ENCODE measurements at regions not wholly inside any gene's neighbourhood (a gene's known extent, or its start where the extent isn't known, plus 50 kb on each side); places are given as distances from the start of the nearest gene placed in this dataset.

- Mint-ChIP-seq H3K4me1 (ENCODE audit: low read depth) (no peaks in the 10 kb centered on the region), H3K27me3 (peaks cover 11% of the 10 kb centered on the region), H3K27ac (no peak overlapping the region), H3K36me3 (ENCODE audit: low read depth) (peaks cover 5% of the 10 kb centered on the region), H3K9me3 (peaks cover 5% of the 10 kb centered on the region), H3K4me3 (no peak overlapping the region)
- Histone ChIP-seq H3K9me3 (ENCODE audit: control insufficient read depth in 1 of 2, insufficient read depth in 1 of 2, low read length in 2 of 2) (peaks cover 0 to 7% of the 10 kb centered on the region in 2 experiments), H3K4me3 (ENCODE audit: low read length) (no peak overlapping the region), H3K4me1 (ENCODE audit: insufficient read depth, low read length) (no peaks in the 10 kb centered on the region), H3K36me3 (ENCODE audit: insufficient read depth, low read length) (no peaks in the 10 kb centered on the region), H3K27me3 (ENCODE audit: control insufficient read depth in 1 of 2, insufficient read depth in 2 of 2, low read length in 2 of 2) (peaks cover 0 to 5% of the 10 kb centered on the region in 2 experiments), H3K27ac (ENCODE audit: low read depth in 1 of 2, low read length in 2 of 2) (no peak overlapping the region)
- CTCF ChIA-PET: no interaction called here
- intact Hi-C loops (cut with DNase I, micrococcal nuclease): no loop called here
- POLR2A ChIA-PET: no interaction called here
- DNase-seq: no peak
- TF ChIP-seq, protein P1, sequence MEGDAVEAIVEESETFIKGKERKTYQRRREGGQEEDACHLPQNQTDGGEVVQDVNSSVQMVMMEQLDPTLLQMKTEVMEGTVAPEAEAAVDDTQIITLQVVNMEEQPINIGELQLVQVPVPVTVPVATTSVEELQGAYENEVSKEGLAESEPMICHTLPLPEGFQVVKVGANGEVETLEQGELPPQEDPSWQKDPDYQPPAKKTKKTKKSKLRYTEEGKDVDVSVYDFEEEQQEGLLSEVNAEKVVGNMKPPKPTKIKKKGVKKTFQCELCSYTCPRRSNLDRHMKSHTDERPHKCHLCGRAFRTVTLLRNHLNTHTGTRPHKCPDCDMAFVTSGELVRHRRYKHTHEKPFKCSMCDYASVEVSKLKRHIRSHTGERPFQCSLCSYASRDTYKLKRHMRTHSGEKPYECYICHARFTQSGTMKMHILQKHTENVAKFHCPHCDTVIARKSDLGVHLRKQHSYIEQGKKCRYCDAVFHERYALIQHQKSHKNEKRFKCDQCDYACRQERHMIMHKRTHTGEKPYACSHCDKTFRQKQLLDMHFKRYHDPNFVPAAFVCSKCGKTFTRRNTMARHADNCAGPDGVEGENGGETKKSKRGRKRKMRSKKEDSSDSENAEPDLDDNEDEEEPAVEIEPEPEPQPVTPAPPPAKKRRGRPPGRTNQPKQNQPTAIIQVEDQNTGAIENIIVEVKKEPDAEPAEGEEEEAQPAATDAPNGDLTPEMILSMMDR (IDR thresholded peaks at IDR 0.05): no peak
- ATAC-seq (ENCODE audit: poor library complexity): no peak
Observed at GRCh38 chr9:38259056-38259455, 133.4 kb upstream of the ALDH1B1 start.

DNA sequence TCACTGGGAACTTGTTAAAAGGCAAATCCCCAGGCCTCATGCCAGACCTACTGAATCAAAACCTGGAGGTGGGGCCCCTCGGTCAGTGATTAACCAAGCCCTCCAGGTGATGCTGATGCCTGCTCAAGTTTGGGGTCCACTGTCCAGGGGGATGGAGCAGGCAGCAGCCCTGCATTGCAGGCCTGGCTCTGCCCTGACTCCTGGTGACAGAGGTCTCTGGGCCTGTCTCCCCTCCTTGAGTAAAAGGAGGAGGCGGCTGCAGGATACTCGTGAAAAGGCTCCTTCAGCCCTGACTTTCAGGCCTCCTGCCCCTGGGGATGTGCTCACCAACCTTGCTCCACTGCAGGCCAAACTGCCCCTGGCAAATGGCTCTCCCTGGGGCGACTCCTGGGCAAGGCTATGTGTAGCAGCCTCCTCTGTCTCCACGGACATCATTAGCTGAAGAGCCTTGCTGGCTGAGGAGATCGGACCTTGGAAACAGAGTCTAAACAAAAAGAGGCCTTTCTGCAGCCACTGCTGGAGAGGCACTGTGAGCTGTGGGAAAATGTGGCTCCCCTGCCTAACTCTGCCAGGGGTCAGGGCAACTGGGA, 134.8 kb upstream of the ALDH1B1 start:
- Histone ChIP-seq H3K4me1 (ENCODE audit: insufficient read depth, low read length) (no peaks in the 10 kb centered on the region), H3K9me3 (ENCODE audit: control insufficient read depth in 1 of 2, insufficient read depth in 1 of 2, low read length in 2 of 2) (no peaks in the 10 kb centered on the region), H3K36me3 (ENCODE audit: insufficient read depth, low read length) (no peaks in the 10 kb centered on the region), H3K27ac (ENCODE audit: low read depth in 1 of 2, low read length in 2 of 2) (no peak overlapping the region), H3K4me3 (ENCODE audit: low read length) (no peak overlapping the region), H3K27me3 (ENCODE audit: control insufficient read depth in 1 of 2, insufficient read depth in 2 of 2, low read length in 2 of 2) (no peaks in the 10 kb centered on the region)
- DNase-seq: no peak
- CTCF ChIA-PET: no interaction called here
- H3K4me3 Mint-ChIP-seq: no peak overlapping the region
- H3K4me1 Mint-ChIP-seq (ENCODE audit: low read depth): no peaks in the 10 kb centered on the region
- H3K9me3 Mint-ChIP-seq: no peaks in the 10 kb centered on the region
- H3K27me3 Mint-ChIP-seq: peaks cover 5% of the 10 kb centered on the region
- no peak overlapping the region for H3K27ac Mint-ChIP-seq
- no peak for ATAC-seq (ENCODE audit: poor library complexity)
- H3K36me3 Mint-ChIP-seq (ENCODE audit: low read depth): no peaks in the 10 kb centered on the region
- TF ChIP-seq, protein P1 (IDR thresholded peaks at IDR 0.05): no peak
- intact Hi-C loops (cut with DNase I, micrococcal nuclease): no loop called here
- POLR2A ChIA-PET: no interaction called here

DNA sequence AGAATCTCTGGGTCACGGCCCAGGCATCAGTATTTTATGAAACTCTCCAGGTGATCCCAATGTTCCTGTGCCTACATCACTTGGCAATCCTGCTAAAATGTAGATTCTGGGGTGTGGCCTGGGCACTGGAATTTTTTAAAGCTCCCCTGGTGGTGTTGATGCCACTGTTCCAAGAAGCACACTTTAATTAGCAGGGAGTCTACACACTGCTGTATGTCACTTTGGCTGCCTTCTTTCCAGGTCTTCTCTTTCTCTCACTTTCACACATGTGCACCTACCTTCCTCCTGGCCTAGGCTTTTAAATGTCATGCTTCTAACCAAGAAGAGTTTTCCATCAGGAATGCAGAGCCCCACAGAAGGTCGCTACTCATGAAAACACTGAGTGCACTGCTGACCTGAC, 136.0 kb upstream of the ALDH1B1 start:
- H3K36me3 ChIP-seq (ENCODE audit: insufficient read depth, low read length): no peaks in the 10 kb centered on the region

More for the DNA sequence above, 136.0 kb upstream of the ALDH1B1 start:
- CTCF ChIA-PET: no interaction called here
- Mint-ChIP-seq H3K4me1 (ENCODE audit: low read depth) (no peaks in the 10 kb centered on the region), H3K4me3 (no peak overlapping the region), H3K27me3 (no peaks in the 10 kb centered on the region), H3K9me3 (no peaks in the 10 kb centered on the region), H3K27ac (no peak overlapping the region), H3K36me3 (ENCODE audit: low read depth) (no peaks in the 10 kb centered on the region)
- Histone ChIP-seq H3K4me1 (ENCODE audit: insufficient read depth, low read length) (no peaks in the 10 kb centered on the region), H3K27ac (ENCODE audit: low read depth in 1 of 2, low read length in 2 of 2) (no peak overlapping the region), H3K9me3 (ENCODE audit: control insufficient read depth in 1 of 2, insufficient read depth in 1 of 2, low read length in 2 of 2) (no peaks in the 10 kb centered on the region), H3K4me3 (ENCODE audit: low read length) (no peak overlapping the region), H3K27me3 (ENCODE audit: control insufficient read depth in 1 of 2, insufficient read depth in 2 of 2, low read length in 2 of 2) (no peaks in the 10 kb centered on the region)
- DNase-seq: no peak
- intact Hi-C loops (cut with DNase I, micrococcal nuclease): no loop called here
- TF ChIP-seq, protein P1 (IDR thresholded peaks at IDR 0.05): no peak
- no peak for ATAC-seq (ENCODE audit: poor library complexity)
- POLR2A ChIA-PET: no interaction called here
